KMS-11 (cell line): ENCODE measurements at regions not wholly inside any gene's neighbourhood (a gene's known extent, or its start where the extent isn't known, plus 50 kb on each side); places are given as distances from the start of the nearest gene placed in this dataset.

ENCODE experiments used
- H2AFZ ChIP-seq: fragments of 200-600 bp; sonication (generic); 2 replicates; pipeline ENCODE4 v1.6.1; 2016; ENCODE audit warnings: antibody characterized with exemption, mixed run types, low read depth
- H3K27ac ChIP-seq: fragments of 200-600 bp; sonication (generic); 2 replicates; pipeline ENCODE4 v1.6.1; 2016; ENCODE audit warnings: mild to moderate bottlenecking, mixed run types
- H3K27me3 ChIP-seq: fragments of 200-600 bp; sonication (generic); 2 replicates; pipeline ENCODE4 v1.6.1; 2017; ENCODE audit warnings: mild to moderate bottlenecking, low read depth, mixed run types, moderate library complexity; ENCODE audit not compliant: insufficient read depth
- H3K36me3 ChIP-seq: fragments of 200-600 bp; sonication (generic); 2 replicates; pipeline ENCODE4 v1.6.1; 2017; ENCODE audit warnings: mild to moderate bottlenecking, mixed run types; ENCODE audit not compliant: insufficient read depth
- H3K4me1 ChIP-seq: fragments of 200-600 bp; sonication (generic); 2 replicates; pipeline ENCODE4 v1.6.1; 2016; ENCODE audit warnings: mild to moderate bottlenecking, low read depth, mixed run types; ENCODE audit not compliant: poor library complexity, severe bottlenecking
- H3K4me2 ChIP-seq: fragments of 200-600 bp; sonication (generic); 2 replicates; pipeline ENCODE4 v1.7.0; 2016; ENCODE audit warnings: mild to moderate bottlenecking, mixed run types
- H3K4me3 ChIP-seq: fragments of 200-600 bp; sonication (generic); IDR thresholded peaks from 2 replicates; pipeline ENCODE4 v1.6.1; 2017; ENCODE audit warnings: low read depth, low read length, mixed read lengths; ENCODE audit not compliant: insufficient read depth
- H3K79me2 ChIP-seq: fragments of 200-600 bp; sonication (generic); 2 replicates; pipeline ENCODE4 v1.6.1; 2016; ENCODE audit warnings: low read depth, mixed run types; ENCODE audit not compliant: insufficient read depth
- H3K9ac ChIP-seq: fragments of 200-600 bp; sonication (generic); 2 replicates; pipeline ENCODE4 v1.6.1; 2016; ENCODE audit warnings: mild to moderate bottlenecking, mixed run types
- H4K20me1 ChIP-seq: fragments of 200-600 bp; sonication (generic); 2 replicates; pipeline ENCODE4 v1.6.1; 2016; ENCODE audit warnings: mild to moderate bottlenecking, mixed run types; ENCODE audit not compliant: insufficient read depth
- TF ChIP-seq, protein P1 (sequence below): fragments of 200-600 bp; sonication (generic); conservative IDR thresholded peaks from 2 replicates; pipeline ENCODE4 v1.6.1; 2017; ENCODE audit warnings: low read depth, mild to moderate bottlenecking, antibody characterized with exemption, low read length, moderate library complexity, mixed read lengths

DNA sequence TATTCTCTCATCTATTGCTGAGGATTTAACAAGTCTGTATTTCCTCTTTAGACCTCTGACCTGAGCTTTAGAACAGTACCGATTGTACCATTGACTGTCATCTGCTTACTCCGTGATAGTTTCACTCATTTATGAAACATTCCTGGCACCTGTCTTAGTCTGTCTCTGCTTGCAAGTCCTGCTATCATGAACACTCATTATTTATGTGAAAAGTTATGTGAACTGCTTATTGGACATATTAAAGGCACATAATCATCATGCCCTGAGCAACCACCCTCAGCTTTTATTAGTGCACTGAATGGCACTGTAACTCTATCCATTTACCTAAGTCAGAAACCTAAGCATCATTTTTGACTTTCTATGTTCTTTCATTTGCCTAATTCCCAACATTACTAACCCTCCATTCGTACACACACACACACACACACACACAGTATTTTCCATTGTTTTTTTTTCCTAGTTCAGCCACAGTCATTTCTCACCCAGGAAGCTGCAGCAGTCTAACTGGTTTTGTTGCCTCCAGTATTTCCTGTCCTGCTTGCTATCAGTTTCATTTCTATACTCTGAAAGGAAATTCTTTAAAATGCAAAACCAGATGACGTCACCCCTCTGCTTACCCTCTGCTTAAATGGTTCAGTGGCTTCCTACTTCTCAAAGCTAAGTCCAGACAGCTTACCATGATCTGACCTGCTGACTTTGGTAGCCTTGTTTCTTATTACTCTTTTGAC is 146.1 kb downstream of the HAUS1 start:
- H3K36me3 ChIP-seq, result no peaks in the 10 kb centered on the region
- peak overlapping the region; percentile 35 for H3K9ac ChIP-seq
- peaks cover 48% of the 10 kb centered on the region for H3K79me2 ChIP-seq
- no peak overlapping the region for H3K4me3 ChIP-seq
- H3K27me3 ChIP-seq, result no peaks in the 10 kb centered on the region
- no peak overlapping the region for H2AFZ ChIP-seq
- H3K4me2 ChIP-seq, result peak overlapping the region; percentile 97
- TF ChIP-seq, protein P1, sequence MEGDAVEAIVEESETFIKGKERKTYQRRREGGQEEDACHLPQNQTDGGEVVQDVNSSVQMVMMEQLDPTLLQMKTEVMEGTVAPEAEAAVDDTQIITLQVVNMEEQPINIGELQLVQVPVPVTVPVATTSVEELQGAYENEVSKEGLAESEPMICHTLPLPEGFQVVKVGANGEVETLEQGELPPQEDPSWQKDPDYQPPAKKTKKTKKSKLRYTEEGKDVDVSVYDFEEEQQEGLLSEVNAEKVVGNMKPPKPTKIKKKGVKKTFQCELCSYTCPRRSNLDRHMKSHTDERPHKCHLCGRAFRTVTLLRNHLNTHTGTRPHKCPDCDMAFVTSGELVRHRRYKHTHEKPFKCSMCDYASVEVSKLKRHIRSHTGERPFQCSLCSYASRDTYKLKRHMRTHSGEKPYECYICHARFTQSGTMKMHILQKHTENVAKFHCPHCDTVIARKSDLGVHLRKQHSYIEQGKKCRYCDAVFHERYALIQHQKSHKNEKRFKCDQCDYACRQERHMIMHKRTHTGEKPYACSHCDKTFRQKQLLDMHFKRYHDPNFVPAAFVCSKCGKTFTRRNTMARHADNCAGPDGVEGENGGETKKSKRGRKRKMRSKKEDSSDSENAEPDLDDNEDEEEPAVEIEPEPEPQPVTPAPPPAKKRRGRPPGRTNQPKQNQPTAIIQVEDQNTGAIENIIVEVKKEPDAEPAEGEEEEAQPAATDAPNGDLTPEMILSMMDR, result no peak
- no peaks in the 10 kb centered on the region for H4K20me1 ChIP-seq
- H3K4me1 ChIP-seq, result peaks cover 55% of the 10 kb centered on the region
- peak overlapping the region; percentile 78 for H3K27ac ChIP-seq

GRCh38 chr18:46250812-46251173 is 146.6 kb downstream of the HAUS1 start:
- TF ChIP-seq, protein P1, result no peak
- H3K27ac ChIP-seq, result peak overlapping the region; percentile 78
- peak overlapping the region; percentile 3; the same call in 1 of the 2 replicates for H3K9ac ChIP-seq
- no peak overlapping the region for H2AFZ ChIP-seq
- peaks cover 55% of the 10 kb centered on the region for H3K4me1 ChIP-seq
- no peaks in the 10 kb centered on the region for H3K27me3 ChIP-seq
- H3K4me2 ChIP-seq, result peak overlapping the region; percentile 97
- H3K4me3 ChIP-seq, result no peak overlapping the region
- H3K79me2 ChIP-seq, result peaks cover 42% of the 10 kb centered on the region
- no peaks in the 10 kb centered on the region for H3K36me3 ChIP-seq
- H4K20me1 ChIP-seq, result no peaks in the 10 kb centered on the region

GRCh38 chr18:46252759-46253158 is 148.6 kb downstream of the HAUS1 start:
- Histone ChIP-seq H4K20me1 (no peaks in the 10 kb centered on the region), H3K79me2 (peaks cover 33% of the 10 kb centered on the region), H3K4me3 (no peak overlapping the region), H3K4me2 (no peak overlapping the region), H2AFZ (no peak overlapping the region), H3K36me3 (no peaks in the 10 kb centered on the region), H3K27me3 (no peaks in the 10 kb centered on the region), H3K27ac (no peak overlapping the region), H3K9ac (no peak overlapping the region), H3K4me1 (peaks cover 40% of the 10 kb centered on the region)
- TF ChIP-seq, protein P1, result no peak

DNA sequence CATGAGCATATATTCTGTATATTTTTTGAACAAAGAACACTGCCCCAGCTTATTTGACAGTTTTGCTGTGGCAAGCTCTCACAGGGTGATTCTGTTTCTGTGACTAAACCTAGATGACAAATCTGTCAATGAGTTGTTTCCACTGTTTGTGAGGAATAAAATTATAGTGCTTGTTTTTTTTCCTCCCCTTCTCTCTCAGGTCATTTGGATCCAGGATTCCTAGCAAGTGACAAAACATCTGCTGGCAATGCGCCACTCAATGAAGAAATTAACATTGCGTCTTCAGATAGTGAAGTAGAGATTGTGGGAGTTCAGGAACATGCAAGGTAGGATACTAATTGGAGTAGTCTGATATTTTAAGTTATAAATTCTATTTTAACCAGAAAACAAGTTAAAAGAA is 149.3 kb downstream of the HAUS1 start:
- no peaks in the 10 kb centered on the region for H3K36me3 ChIP-seq
- H3K79me2 ChIP-seq, result peaks cover 28% of the 10 kb centered on the region
- H3K9ac ChIP-seq, result no peak overlapping the region
- H3K4me2 ChIP-seq, result no peak overlapping the region
- H2AFZ ChIP-seq, result no peak overlapping the region
- H3K4me3 ChIP-seq, result no peak overlapping the region
- TF ChIP-seq, protein P1, result no peak
- H3K27me3 ChIP-seq, result no peaks in the 10 kb centered on the region
- H4K20me1 ChIP-seq, result no peaks in the 10 kb centered on the region
- no peak overlapping the region for H3K27ac ChIP-seq
- H3K4me1 ChIP-seq, result peaks cover 32% of the 10 kb centered on the region
